ENCODE measurements at regions not wholly inside any gene's neighbourhood (a gene's known extent, or its start where the extent isn't known, plus 50 kb on each side); places are given as distances from the start of the nearest gene placed in this dataset.
"Not testable (repeated sequence)": the region's sequence is repeated elsewhere in the genome, so short reads cannot be mapped to it uniquely, and the experiment has no call there.

DNA sequence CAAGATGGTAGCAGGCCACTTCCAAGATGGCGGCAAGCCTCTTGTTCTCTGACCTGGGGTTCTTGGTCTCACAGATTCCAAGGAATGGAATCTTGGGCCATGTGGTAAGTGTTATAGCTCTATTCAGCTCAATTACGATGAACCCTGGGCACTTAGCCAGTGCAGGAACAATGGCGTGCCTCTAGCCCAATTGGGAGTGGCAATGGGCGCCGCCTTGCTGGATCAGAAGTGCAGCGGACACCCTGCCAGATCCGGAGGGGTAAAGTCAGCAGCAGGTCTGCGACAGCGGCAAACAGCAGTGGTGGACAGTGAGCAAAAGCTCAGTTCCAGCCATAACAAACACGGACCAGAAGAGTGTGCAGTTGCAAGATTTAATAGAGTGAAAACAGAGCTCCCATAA lies 263.2 kb upstream of the SEMA3C start:
- DNase-seq (ENCODE audit: low read depth), result not testable (repeated sequence)

- DNase-seq (ENCODE audit: low read depth), result peak; percentile 53
Measured at GRCh38 chr7:81181066-81181465, 262.2 kb upstream of the SEMA3C start.

DNA sequence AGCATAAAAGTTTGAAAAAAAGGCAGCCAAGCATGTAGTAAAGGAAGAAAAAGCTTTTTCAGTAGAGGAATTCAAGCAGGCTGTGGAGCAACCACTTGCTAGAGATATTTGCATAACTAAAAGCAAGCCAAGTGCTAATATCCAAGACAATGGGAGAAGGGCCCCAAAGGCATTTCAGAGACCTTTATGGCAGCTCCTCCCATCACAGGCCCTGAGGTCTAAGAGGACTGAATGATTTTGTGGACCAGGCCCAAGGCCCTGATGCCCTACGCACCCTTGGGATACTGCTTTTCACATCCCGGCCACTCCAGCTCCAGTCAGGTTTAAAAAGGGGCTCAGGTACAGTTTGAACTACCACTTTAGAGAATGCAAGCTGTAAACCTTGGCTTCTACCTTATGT lies 261.7 kb upstream of the SEMA3C start:
- DNase-seq (ENCODE audit: low read depth), result no peak

DNA sequence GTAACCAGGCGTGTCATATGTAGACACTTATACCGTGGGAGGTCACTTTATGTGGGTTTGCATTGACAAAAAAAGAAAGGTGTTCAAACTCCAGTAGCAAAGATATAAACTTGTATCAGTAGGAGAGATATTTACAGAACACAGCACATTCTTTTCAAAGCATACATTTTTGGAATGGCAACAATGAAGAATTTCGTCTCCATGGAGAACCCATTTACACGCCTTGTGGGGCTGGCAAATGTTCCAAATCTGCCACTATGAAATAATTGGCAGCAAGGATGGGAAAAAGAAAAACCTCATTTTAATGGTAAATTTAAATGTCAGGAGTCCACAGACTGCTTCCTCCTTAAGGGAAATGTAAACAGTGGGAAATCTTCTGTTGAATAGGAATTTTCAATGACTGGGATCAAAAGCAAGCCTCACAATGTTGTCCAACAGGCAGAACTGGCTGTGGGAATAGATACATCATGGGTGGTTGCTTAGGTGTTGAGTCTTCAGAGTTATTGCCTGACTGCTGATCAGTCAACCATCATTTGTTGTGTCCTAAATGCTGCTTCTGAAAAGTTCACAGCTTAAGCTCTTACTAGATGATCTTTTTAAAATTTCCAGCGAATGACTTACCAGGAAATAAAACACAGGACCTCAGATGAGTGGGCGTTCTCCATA lies 256.6 kb upstream of the SEMA3C start:
- DNase-seq (ENCODE audit: low read depth), result no peak

DNA sequence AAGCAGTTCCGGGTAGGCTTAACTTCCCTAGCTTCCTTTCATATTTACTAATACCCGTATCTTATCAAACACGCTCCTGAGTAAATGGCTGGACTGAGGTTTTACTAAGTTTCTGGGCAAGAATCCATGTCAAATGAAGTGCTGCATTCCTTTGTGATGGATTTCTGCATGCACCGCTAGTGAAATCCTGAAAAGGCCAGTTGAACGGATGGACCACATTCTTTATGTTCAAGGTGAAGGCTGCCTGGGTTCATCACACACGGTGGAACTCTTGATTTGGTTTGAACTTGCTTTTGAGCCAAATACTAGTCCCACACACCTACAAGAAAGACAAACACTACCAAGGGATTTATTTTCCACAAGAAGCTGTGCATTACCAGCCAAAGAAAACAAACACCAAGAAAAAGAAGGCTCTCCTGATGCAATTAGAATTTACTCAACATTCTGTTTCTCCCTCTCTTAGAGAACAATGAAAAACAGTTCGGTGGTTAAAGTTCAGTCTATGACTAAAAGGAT lies 255.0 kb upstream of the SEMA3C start:
- peak; percentile 32 for DNase-seq (ENCODE audit: low read depth)

DNA sequence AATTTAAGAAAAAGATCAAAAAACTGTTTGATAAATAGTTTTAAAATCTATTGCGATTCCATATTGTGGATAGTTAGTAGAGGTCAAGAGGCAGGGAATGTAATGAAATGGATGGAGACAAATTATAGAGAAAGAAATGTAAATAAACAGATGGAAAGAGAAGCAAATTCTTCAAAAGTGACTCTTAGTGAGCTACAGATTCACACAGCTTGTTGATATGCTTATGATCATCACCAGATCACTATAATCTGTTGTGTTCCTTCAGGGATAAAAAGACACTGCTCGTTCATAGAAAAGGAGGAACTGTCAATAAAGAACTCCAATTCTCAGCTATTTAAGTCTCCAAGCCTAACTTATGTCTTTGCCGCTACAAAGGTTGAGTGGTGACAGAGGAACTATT lies 251.4 kb upstream of the SEMA3C start:
- no peak for DNase-seq (ENCODE audit: low read depth)

GRCh38 chr7:81167934-81168333 lies 249.1 kb upstream of the SEMA3C start:
- DNase-seq (ENCODE audit: low read depth), result no peak

DNA sequence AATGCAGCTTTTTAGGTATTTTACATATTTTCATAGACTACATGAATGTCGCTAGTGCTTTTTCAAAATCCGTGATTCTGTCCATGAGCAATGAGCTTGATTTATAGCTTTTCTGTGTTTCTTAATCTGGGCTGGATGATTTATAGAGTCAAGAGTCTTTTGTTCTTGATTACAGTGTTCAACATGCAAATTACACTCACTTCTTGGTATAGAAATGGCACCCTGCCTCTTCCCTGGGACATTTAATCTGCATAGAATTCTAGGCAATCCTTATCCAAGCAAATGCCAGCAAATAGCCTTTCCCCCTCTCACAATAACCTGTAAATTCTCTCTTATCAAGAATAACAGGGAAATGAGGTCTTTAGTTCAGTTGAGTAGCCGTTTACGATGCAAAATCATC lies 246.2 kb upstream of the SEMA3C start:
- DNase-seq (ENCODE audit: low read depth), result no peak

DNA sequence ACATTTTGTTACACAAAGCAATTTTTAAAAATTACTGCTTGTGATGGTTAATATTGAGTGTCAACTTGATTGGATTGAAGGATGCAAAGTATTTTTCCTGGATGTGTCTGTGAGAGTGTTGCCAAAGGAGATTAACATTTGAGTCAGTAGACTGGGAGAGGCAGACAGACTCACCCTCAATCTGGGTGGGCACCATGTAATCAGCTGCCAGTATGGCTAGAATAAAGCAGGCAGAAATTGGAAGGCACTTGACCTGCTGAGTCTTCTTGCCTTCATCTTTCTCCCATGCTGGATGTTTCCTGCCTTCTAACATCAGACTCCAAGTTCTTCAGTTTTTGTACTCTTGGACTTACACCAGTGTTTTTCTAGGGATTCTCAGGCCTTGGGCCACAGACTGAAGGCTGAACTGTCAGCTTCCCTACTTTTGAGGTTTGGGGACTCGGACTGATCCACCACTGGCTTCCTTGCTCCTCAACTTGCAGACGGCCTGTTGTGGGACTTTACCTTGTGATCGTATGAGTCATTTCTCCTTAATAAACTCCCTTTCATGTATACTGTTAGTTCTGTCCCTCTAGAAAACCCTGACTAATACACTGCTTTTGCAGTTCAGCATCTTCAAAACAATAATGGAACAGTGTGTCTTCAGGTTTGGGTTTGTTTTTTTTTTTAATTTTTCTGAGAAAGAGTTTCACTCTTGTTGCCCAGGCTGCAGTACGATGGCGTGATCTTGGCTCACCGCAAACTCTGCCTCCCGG lies 244.1 kb upstream of the SEMA3C start:
- peak; percentile 86 for DNase-seq (ENCODE audit: low read depth)

- no peak for DNase-seq (ENCODE audit: low read depth)
Measured at GRCh38 chr7:81162234-81162633, 243.4 kb upstream of the SEMA3C start.

DNA sequence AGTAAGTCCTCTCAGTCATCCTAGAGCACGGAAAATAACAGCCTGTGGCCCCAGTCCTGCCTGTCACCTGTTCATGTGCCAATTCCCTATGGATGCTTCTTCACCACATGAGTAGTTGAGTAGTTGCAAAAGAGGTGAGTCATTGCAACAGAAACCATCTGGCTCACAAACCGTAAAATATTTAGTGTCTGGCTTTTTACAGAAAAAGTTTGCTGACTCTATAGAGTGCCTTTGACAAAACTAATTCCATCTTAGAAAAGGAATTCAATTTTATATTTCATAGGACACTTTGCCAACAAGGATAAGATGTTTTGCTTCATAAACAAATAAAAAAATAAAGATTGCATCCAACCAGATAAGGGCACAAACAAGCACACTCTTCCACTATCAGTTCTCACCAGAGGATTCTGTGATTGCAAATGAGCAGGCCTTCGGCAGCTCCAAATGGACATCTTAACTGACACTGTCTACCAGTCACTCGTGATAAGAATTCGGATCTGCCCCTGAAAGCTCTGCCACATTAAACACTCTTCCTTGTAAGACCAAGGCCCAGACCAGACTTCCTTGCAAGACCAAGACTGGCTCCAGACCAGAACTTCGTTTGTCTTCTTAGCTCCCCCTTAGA lies 242.7 kb upstream of the SEMA3C start:
- DNase-seq (ENCODE audit: low read depth), result peak; percentile 99

DNA sequence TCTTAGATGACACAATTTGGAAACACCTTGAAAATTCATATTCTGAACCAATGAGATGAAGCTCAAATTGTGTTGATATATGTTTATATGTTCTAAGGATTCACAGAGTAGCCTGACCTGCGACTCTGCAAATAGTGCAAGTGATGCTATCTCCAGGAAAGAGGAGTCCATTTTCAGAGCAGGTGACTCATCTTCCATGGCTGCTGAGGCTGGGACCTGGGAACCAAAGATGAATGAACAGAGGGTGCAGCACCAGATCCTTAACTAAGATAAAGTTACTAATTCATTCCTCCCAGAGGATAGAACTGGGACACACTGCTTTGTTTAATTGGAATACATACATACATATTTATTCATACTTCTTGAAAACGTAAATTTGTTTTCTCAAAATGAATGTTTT lies 240.6 kb upstream of the SEMA3C start:
- DNase-seq (ENCODE audit: low read depth), result peak; percentile 87

DNA sequence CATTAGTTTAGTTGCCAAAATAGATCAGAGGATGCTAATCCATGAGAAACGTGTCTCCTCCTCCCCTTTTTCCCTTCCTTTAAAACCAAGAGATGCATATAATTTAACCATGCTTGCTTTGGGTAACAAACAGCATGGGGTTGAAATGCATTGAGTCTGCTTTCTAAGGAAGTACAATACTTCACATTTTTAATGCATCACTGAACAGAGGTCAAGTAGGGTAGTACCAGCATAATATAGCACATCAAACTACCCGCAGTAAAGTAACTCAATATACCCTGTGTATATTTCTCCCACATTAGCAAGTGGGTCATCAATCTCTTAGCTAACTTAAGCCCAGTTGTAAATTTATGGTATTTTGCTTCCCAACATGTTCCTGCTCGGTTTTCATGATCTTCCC lies 239.3 kb upstream of the SEMA3C start:
- peak; percentile 44 for DNase-seq (ENCODE audit: low read depth)

GRCh38 chr7:81155654-81156373 lies 237.0 kb upstream of the SEMA3C start:
- DNase-seq (ENCODE audit: low read depth), result peak; percentile 66

DNA sequence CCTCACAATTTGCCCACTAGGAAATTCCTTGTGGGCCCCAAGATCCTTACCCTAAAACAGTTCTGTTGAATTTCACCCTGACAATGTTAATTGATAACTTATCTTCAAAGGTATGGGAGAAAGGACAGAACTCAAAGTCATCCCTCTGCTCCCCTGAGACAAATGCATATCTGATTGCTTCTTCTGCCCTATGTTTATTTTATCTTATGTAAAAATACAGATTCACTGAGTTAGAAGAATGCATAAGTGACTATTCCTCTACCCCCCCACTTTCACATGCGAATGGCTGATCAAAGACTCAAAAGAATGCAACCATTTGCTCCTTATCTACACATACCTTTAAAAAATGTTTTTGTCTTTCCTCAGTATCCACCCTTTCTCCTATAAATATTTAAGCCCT lies 235.7 kb upstream of the SEMA3C start:
- DNase-seq (ENCODE audit: low read depth), result no peak

DNA sequence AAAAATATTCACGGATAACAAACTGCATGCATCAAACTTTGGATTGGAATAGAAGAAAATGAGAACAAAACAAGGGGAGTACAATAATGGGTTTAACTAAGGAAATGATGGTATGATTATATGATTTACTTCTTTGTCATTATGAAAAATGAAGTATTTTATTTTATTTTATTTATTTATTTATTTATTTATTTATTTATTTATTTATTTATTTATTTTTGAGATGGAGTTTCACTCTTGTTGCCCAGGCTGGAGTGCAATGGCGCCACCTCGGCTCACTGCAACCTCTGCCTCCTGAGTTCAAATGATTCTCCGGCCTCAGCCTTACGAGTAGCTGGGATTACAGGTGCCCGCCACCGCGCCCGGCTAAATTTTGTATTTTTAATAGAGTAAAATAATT lies 234.1 kb upstream of the SEMA3C start:
- not testable (repeated sequence) for DNase-seq (ENCODE audit: low read depth)

DNA sequence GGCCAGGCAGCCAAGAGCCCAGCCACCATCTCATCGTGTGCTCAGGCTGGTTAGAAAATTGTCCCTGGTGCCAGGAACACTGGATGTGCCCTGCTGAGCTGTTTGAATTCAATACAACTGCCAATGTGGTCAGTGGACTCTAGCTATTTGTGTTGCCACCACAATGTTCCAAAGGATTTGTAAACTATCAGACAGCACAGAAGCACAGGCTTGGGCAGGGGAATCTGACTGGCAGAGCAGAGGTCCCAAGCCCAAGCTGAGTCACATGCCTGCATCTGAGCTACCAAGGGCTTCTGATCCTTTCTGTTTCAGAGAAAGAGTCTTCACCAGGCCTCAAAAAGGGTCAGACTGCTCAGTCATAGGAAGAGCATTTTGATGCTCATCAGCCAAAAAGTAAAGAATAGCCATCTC lies 232.1 kb upstream of the SEMA3C start:
- DNase-seq (ENCODE audit: low read depth), result peak; percentile 68

GRCh38 chr7:81143856-81144255 lies 225.0 kb upstream of the SEMA3C start:
- DNase-seq (ENCODE audit: low read depth), result no peak

DNA sequence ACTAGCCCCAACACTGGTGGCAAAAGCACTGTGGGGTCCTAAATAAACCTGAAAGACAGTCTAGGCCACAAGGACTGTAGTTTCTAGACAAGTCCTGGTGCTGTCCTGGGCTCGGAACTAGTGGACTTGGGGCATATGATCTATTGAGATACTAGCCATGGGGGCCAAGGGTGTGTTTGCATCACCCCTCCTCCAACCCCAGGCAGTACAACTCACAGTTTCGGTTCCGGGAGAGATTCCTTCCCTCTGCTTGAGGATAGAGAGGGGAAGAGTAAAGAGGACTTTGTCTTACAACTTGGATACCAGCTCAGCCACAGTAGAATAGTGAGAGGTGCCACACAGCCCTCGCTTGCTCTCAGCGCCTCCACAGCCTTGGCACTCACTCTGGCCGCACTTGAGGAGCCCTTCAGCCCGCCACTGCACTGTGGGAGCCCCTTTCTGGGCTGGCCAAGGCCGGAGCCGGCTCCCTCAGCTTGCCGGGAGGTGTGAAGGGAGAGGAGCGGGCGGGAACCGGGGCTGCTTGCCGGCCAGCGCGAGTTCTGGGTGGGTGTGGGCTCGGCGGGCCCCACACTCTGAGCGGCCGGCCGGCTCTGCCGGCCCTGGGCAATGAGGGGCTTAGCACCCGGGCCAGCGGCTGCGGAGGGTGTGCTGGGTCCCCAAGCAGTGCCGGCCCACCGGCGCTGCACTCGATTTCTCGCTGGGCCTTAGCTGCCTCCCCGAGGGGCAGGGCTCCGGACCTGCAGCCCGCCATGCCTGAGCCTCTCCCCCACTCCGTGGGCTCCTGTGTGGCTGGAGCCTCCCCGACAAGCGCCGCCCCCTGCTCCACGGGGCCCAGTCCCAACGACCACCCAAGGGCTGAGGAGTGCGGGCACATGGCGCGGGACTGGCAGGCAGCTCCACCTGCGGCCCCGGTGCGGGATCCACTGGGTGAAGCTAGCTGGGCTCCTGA lies 222.7 kb upstream of the SEMA3C start:
- DNase-seq (ENCODE audit: low read depth), result not testable (repeated sequence)

DNA sequence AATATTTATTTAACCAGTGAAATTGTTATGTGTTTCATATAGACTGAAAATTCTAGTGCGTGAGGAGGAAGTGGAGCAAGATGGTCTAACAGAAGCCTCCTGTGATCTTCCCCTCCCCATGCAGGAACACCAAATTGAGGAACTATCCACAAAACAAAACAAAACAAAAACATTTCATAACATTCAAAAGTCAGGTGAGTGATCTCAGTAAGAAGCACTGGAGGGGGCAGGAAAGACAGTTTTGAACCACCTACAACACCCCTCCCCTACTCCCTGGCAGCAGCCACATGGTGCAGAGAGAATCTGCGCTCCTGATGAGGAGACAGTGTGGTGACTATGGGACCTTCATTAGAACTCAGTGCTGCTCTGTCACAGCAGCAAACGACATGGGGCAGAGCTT lies 221.9 kb upstream of the SEMA3C start:
- DNase-seq (ENCODE audit: low read depth), result no peak

GRCh38 chr7:81140252-81140651 lies 221.4 kb upstream of the SEMA3C start:
- DNase-seq (ENCODE audit: low read depth), result no peak

Data from RPMI7951 (cell line).